GM12874 (cell line): ENCODE measurements at regions not wholly inside any gene's neighbourhood (a gene's known extent, or its start where the extent isn't known, plus 50 kb on each side); places are given as distances from the start of the nearest gene placed in this dataset.

Experiments used
- TF ChIP-seq, protein P1 (sequence below): IDR thresholded peaks from 2 replicates; pipeline ENCODE4 v1.5.1; 2011; ENCODE audit warnings: low read depth, mild to moderate bottlenecking, control low read depth, low read length, moderate library complexity; ENCODE audit not compliant: insufficient read depth

DNA sequence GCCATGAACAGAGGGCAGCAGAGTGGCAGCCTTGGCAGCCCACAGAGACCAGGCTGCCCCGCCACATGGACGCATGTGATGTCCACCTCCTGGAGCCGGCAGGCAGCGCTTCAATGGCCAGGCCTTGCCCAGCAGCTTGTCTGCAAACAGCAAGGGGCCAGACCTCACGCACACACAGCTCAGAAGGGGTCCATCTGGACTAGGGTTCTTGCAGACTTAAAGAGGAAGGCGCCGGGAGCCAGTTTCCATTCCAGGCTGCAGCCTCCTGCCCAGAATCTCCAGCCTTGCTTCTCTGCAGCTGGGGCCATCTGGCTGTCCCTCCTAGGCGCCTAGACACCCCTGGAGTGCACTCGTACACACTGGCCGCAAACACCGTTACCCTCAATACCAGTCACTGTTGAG is 91.9 kb upstream of the TMEM45B start:
- TF ChIP-seq, protein P1, sequence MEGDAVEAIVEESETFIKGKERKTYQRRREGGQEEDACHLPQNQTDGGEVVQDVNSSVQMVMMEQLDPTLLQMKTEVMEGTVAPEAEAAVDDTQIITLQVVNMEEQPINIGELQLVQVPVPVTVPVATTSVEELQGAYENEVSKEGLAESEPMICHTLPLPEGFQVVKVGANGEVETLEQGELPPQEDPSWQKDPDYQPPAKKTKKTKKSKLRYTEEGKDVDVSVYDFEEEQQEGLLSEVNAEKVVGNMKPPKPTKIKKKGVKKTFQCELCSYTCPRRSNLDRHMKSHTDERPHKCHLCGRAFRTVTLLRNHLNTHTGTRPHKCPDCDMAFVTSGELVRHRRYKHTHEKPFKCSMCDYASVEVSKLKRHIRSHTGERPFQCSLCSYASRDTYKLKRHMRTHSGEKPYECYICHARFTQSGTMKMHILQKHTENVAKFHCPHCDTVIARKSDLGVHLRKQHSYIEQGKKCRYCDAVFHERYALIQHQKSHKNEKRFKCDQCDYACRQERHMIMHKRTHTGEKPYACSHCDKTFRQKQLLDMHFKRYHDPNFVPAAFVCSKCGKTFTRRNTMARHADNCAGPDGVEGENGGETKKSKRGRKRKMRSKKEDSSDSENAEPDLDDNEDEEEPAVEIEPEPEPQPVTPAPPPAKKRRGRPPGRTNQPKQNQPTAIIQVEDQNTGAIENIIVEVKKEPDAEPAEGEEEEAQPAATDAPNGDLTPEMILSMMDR, result no peak

DNA sequence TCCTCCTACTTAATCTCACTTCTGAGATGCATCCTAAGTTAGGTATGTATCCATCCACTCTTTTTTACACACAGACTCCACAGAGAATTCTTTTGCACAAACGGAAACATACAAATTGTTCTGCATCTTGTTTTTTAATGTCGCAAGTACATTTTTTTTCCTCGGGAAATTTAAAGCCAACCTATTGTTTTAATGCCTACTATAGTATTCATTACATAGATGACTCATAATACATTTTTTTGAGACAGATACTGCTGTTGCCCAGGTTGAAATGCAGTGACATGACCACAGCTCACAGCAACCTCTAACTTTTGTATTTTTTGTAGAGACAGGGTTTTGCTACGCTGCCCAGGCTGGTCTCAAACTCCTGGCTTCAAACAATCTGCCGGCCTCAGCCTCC is 90.8 kb upstream of the TMEM45B start:
- TF ChIP-seq, protein P1, result no peak

DNA sequence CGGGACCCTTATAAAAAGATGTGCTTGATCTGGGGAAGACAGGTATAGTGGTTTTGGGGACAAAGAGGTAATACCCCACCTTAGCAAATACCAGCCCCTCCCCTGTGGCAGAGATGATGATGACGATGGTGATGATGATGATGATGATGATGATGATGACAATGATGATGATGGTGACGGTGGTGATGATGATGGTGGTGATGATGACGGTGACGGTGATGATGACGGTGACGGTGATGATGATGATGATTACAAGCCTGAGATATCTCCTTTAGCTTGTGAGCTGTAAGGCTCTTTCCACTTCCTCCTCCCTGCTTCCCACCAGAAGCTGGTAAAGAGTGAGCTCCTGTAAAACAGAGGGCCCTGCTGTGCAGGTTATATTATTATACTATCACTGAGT is 89.5 kb upstream of the TMEM45B start:
- TF ChIP-seq, protein P1, result no peak

DNA sequence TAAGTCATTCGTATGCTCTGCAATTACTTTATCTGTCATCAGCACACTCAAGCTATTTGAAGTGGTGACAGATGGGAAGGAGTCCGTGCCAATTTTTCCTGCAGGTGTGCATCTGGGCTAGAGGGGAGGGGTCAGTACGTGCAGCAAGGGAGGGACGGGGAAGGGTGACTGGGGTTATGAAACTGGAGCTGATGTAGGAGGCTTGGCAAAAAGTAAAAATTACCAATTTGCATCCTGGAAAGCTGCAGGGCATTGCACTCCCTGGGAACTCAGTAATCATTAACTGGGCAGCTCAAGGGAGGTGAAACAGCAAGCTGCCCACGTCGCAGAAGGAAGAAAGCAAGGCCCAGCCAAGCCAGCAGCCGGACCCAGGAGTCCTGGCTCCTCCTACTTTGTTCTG is 87.1 kb upstream of the TMEM45B start:
- TF ChIP-seq, protein P1, result no peak

DNA sequence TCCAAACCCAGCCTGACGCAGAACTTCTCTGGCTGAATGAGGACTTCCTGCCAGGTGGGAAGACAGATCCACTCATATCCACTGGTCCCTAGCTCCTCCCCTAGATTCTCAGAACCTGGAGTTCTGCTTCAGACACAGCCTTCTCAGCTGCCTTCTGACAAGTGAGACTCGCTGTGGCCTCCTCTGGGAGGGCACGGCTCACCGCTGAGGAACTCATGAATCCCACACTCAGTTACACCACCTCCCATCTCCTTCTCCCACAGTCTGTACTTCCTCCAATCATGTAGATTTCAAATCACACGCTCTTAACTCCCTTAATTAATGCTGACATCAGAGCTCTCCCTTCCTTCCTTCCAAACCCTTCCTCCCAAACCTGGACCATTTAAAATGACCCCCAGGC is 86.4 kb upstream of the TMEM45B start:
- TF ChIP-seq, protein P1, result no peak

DNA sequence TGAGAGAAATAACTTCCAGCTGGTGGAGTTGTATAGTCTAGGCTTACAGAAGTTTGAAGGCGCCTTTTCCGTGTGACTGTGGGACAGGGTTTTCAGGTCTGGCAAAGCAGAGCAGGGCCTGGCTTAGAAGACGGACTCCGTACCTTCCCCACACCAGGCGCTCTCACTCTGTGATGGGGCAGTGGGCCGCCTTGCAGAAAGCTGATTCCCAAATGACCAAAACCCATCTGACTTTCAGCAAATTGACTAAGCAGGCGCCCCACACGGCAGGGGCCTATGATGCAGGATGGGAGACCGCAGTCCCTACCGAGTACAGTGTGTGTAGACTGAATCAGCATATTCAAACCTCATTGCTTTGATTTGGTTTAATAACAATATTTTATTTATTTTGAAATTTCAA is 85.8 kb upstream of the TMEM45B start:
- TF ChIP-seq, protein P1, result no peak

DNA sequence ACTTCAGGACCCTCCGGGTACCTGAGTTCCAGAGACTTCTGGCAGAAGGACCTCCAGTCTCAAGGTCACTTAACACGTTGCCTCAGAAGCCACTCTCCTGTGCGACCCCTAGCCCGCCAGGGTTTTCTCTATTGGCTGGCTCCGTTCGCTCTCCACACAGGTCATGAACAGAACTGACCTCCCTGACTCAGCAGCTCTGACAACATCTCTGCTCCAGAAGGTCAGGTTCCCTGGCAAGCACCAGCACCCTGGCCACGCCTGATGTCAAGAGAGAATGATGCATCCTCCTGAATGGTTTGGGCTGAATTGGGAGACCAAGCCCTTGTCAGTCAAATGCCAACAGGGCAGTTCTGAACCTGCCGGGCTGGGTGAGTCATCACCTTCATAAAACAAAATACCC is 84.3 kb upstream of the TMEM45B start:
- TF ChIP-seq, protein P1, result no peak

DNA sequence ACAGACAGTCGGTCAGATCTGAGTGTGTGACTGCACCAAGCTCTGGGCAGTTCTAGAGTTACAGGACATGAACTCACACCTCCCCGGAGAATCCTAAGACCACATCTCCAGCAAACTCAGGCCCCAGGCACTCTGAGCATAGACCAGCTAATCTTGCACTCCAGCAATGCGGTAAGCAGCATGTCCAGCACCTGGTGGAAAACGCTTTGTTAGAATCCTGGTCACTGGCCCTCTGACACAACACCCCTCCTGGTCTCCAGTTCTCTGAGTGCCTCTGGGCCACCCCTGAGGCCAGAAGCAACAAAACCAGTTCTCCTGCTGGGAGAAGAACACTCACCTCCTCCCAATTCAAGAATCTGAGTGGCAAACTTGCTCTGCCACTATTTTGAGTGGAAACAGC is 82.7 kb upstream of the TMEM45B start:
- TF ChIP-seq, protein P1, result no peak
